CMK (cell line): ENCODE measurements at regions not wholly inside any gene's neighbourhood (a gene's known extent, or its start where the extent isn't known, plus 50 kb on each side); places are given as distances from the start of the nearest gene placed in this dataset.
"Not testable (repeated sequence)": the region's sequence is repeated elsewhere in the genome, so short reads cannot be mapped to it uniquely, and the experiment has no call there.

ENCODE experiments used
- DNase-seq: peaks from one replicate; pipeline ENCODE4 v3.0.0-alpha.2; 2010; ENCODE audit warnings: low read depth

DNA sequence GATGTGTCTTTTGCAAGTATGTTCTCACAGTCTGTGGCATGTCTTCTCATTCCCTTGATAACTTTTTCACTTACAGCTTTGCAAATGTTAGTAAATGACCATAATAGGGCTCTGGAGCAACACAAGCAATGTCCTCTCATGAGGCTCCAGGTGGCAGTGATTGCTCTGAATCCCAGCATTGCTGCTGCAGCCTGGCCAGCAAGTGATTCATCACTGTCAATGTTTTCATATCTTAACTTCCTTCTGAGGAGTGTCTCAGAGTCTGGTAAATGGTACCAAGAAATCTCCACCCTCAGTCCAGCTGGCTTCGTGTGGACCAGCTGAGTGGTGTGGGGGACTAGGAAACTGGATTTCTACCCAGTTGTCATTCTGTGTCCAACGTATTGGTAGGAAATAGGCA lies 139.6 kb downstream of the MYLK4 start:
- DNase-seq = no peak

GRCh38 chr6:2608503-2608902 lies 142.2 kb downstream of the MYLK4 start:
- no peak for DNase-seq

- no peak for DNase-seq
Observed at GRCh38 chr6:2600363-2600762, 150.4 kb downstream of the MYLK4 start.

GRCh38 chr6:2599817-2600216 lies 150.9 kb downstream of the MYLK4 start:
- no peak for DNase-seq

- DNase-seq = no peak
Observed at GRCh38 chr6:2598867-2599266, 151.9 kb downstream of the MYLK4 start.

DNA sequence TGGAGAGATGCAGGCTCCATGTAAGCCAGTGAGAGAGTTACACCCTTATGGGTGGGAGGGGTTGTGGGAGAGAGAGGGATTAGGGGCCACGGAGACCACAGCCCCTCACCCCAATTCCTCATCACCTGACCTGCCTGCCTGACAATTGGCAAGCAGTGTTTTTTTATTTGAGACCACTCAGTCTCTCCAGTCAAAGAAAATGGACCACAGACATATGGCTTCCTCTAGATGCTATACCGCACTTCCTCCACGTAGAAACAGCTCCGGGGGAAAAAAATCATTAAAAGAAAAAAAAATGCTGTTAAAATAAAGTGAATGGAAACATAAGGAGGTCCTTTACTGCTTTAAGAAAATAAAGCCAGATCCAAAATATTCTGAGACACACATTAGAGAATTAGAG lies 152.7 kb downstream of the MYLK4 start:
- no peak for DNase-seq

DNA sequence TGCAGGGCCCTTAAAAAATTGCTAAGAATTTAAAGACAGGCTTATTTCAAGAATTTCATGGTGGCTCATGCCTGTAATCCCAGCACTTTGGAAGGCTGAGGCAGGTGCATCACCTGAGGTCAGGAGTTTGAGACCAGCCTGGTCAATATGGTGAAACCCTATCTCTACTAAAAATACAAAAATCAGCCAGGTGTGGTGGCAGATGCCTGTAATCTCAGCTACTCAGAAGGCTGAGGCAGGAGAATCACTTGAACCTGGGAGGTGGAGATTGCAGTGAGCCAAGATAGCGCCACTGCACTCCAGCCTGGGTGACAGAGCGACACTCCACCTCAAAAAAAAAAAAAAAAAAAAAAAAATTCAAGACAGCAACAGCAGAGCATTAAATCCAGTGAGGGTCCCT lies 153.3 kb downstream of the MYLK4 start:
- DNase-seq = not testable (repeated sequence)

- DNase-seq = no peak
Observed at GRCh38 chr6:2596222-2596621, 154.5 kb downstream of the MYLK4 start.

DNA sequence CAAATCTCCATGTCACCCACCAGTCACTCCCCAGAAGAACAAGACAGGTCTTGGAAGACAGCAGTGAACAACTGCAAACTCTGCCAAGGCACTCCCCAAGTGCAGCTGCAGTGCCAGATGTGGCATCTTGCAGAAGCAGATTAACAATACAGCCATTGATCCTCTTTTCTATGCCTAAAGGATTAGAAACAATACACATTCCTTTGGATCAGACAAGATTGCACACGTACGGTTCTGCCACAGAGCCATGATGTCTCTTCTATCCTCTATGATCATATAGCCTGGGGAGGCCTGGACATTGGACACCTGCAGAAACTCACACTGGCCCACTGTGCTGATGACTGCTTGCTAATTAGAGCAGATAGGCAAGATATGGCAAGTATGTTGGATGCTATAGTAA lies 155.9 kb downstream of the MYLK4 start:
- DNase-seq = no peak

GRCh38 chr6:2593167-2593566 lies 157.6 kb downstream of the MYLK4 start:
- no peak for DNase-seq

DNA sequence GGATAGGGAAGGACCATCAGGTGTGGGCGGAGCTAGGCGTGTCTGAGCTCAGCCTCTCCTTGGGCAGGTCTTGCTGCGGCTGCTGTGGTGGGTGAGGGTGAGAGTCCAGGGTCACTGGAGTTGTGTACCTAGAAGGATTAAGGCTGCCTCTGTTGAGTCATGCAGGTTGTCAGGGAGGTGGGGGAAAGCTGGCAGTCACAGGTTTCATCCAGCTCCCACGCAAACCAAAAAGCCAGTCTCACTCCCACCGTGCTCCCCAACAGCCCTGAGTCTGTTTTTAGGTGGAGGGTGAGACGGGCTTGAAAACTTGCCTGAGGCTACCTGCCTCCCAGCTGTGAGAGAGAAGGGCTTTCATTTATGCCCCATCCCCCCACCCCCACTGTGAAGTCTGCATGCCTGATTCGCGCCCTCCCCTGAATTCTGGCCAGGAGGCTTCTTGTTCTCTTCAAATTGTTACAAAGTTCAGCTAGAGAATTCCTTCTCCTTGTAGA lies 161.5 kb downstream of the MYLK4 start:
- no peak for DNase-seq

DNA sequence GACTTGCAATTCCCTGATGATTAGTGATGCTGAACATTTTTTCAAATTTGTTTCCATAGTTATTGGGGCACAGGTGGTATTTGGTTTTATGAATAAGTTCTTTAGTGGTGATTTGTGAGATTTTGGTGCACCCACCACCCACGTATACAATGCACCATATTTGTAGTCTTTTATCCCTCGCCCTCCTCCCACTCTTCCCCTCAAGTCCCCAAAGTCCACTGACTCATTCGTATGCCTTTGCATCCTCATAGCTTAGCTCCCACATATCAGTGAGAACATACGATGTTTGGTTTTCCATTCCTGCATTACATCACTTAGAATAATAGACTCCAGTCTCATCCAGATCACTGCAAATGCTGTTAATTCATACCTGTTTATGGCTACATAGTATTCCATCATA lies 167.3 kb downstream of the MYLK4 start:
- no peak for DNase-seq

DNA sequence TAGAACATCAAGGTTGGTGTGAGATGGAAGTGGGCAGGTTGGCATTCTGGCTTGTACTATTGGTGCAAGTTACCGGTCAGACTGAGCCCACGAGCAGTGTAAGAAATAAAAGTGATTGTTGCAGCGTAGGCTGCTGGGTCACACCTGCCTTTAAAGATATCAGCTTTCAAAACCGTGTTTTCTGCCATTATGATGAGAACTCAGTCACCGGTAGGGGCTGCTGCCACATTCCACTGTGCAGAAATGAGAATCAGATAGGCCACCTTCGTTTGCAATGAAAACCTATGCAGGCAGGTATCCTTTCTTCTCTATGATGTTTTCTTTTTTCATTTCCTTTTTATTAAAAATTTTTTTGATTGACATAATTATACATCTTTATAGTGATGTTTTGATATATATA lies 168.5 kb downstream of the MYLK4 start:
- no peak for DNase-seq

DNA sequence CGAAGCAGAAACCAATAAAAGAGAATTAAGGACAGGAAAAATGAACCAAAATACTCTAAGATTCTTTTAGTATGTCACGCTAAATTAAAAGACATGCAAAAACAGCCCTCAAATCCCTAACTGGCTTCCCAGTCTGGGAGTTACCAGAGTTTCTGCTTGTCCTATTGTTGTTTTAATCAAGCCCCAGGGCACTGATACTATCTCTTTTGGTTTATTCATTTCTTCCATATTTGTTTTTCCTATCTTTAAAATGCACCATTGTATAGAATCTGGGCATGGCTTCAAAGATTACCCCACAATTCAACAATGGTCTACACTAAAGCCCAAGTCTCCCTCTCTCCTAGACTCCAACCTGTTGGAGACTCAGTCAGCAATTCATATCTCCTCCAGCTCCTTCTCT lies 169.1 kb downstream of the MYLK4 start:
- DNase-seq = no peak

DNA sequence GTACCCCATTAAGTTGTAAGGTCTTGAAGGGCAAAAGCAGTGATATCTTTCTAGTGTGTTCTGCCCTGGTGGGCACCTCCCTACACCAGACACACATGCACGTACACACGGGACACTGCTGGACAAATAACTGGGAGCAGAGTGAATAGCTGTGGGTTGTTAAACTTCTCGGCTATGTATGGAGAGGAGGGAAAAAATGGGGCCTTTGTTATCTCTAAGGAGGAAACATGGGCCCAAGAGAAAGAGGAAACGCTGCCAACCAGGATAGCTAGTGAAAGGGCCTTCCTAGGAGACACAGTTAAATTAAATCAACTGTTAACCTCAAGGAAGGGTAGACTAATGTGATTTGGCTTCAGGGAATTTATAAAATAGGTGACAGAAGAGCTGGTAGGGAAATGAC lies 169.7 kb downstream of the MYLK4 start:
- DNase-seq = no peak

DNA sequence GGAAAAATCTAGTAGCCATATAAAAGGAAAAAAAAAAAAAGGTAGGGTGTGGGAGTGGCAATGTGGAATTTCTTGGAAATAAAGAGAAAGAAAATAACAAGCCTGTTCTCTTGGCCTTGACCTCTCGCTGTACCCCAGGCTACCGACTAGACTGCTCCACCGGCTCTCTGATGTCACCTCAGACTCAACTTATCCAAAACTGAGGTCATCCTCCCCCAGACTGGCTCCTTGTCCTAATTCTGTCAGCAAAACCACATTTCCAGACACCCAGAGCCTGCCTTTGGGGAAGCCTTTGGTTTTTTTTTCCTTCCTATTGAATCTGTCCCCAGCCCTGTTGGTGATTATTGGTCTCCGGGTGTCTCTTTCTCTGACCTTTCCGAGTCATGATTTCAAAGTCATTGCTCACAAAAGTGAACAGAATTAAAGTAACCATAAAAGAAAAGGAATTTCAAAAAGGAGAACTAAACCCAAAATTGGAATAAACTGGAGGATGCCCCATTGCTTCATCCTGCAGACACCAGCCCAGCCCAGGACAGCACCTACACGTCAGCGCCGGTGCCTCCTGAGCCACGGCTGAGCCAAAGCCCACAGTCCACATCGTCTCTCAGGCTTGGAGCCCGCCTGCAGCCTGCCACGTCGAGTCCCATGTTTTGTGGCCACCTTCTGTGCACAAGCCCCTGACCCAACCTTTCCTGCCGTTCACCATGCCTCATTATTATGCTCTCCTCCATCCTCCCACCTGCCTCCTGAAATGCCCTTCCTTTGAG lies 170.7 kb downstream of the MYLK4 start:
- DNase-seq = no peak

GRCh38 chr6:2579241-2579761 lies 171.4 kb downstream of the MYLK4 start:
- DNase-seq = no peak

- no peak for DNase-seq
Observed at GRCh38 chr6:2578767-2579166, 172.0 kb downstream of the MYLK4 start.

DNA sequence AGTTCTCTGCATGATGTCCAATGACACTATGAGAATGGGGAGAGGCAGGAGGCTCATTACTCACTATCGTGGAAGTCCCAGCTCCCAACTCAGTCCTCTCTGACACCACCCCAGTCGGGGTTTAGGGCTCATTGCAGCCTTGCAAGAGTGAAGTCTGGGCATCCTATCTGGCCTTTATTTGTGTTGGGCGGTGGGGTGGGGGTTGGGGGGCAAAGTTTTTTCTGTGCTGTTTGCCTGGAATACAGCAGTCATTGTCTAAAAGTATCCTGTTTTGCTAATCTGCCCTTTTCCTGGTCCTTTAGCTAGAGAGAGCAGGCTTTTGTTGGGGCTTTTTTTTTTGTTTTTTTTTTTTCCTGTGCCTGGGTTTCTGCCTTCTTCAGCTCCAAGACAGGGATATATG lies 174.2 kb downstream of the MYLK4 start:
- DNase-seq = no peak

DNA sequence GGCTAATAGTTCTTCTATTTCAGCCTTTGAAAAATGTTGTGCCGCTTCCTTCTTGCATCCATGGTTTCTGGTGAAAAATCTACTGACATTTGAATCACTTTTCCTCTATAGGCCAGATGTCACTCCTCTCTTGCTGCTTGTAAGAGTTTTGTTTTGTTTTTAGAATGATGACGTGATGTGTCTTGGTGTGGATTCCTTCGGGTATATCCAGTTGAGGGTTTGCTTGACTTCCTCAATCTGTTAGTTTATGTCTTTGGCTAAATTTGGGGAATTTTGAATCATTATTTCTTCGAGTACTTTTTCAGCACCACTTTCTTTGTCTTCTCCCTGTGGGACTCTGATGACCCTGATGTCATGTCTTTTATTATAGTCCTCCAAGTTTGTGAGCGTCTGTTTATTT lies 175.5 kb downstream of the MYLK4 start:
- DNase-seq = no peak

DNA sequence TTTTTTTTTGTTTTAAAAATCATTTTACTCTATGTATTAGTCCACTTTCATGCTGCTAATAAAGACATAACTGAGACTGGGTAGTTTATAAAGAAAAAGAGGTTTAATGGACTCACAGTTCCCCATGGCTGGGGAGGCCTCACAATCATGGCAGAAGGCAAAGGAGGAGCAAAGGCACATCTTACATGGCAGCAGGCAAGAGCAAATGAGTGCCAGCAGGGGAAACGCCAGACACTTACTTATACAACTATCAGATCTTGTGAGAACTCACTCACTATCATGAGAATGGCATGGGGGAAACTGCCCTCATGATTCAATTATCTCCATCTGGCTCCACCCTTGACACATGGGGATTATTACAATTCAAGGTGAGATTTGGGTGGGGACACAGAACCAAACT lies 181.3 kb downstream of the MYLK4 start:
- not testable (repeated sequence) for DNase-seq

DNA sequence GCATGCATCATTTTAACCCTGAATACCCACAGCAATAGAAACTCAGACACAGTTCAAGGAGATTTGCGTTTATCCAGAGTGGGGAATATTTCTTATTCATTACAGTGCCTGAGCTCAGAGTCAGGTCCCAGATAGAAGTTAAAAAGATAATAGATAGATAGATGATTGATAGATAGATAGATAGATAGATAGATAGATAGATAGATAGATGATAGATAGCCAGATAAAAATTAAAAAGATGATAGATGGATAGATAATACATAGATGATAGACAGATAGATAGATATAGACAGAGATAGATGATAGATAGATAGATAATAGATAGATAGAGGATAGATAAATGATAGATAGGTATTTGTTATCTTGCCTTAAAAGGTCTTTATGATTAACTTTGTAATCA lies 184.7 kb downstream of the MYLK4 start:
- DNase-seq = no peak

GRCh38 chr6:2565499-2565898 lies 185.2 kb downstream of the MYLK4 start:
- DNase-seq = no peak

GRCh38 chr6:2563635-2564034 lies 187.1 kb downstream of the MYLK4 start:
- DNase-seq = no peak
